Psoas muscle (tissue), 7 donors: ENCODE measurements at regions not wholly inside any gene's neighbourhood (a gene's known extent, or its start where the extent isn't known, plus 50 kb on each side); places are given as distances from the start of the nearest gene placed in this dataset.

Experiments used
- ATAC-seq, 4 donors: fragments of 200-7000 bp; cut with Tn5 transposase; one replicate each; pipeline ENCODE4 v1.9.1; 2020; ENCODE audit warnings: moderate library complexity in 3 of 4, mild to moderate bottlenecking in 2 of 4
- DNase-seq, 2 donors: peaks; one replicate each; pipeline ENCODE4 v3.0.0-alpha.2; 2020
- H3K27ac ChIP-seq: fragments of 200-600 bp; one replicate; pipeline ENCODE4 v1.8.0; 2022
- H3K27me3 ChIP-seq, 3 donors: fragments of 200-600 bp in 1 of 3; one replicate each; pipeline versions ENCODE4 v1.6.1 to v1.8.0; 2013 to 2022; ENCODE audit warnings: low read length in 2 of 3, mild to moderate bottlenecking in 2 of 3, moderate library complexity in 1 of 3; ENCODE audit not compliant: insufficient read depth in 3 of 3
- H3K36me3 ChIP-seq, 2 donors: fragments of 200-600 bp in 1 of 2; one replicate each; pipeline versions ENCODE4 v1.6.1 to v1.8.0; 2013 to 2022; ENCODE audit warnings: low read depth in 1 of 2, mild to moderate bottlenecking in 1 of 2, moderate library complexity in 1 of 2; ENCODE audit not compliant: insufficient read depth in 1 of 2
- H3K4me1 ChIP-seq: fragments of 200-600 bp; one replicate; pipeline ENCODE4 v1.8.0; 2022
- H3K4me3 ChIP-seq: fragments of 200-600 bp; one replicate; pipeline ENCODE4 v1.8.0; 2022; ENCODE audit warnings: mild to moderate bottlenecking
- H3K9me3 ChIP-seq: fragments of 200-600 bp; one replicate; pipeline ENCODE4 v1.8.0; 2022
- CTCF ChIP-seq: fragments of 200-600 bp; IDR thresholded peaks from one replicate; pipeline ENCODE4 v1.8.0; 2022; ENCODE audit warnings: antibody characterized with exemption
- WGBS, 3 donors: extraction: QIAGEN DNeasy Blood & Tissue Kit; methylation state at CpG; one replicate each; pipeline versions ENCODE4 v1.1.6 to v1.1.7; 2013; 5-methylcytosine and 5-hydroxymethylcytosine counted together
- intact Hi-C, 2 donors: fragments of 100-400 bp; cut with DNase I; formaldehyde crosslinking; loops; one replicate each; pipeline versions ENCODE4 v1.11.0 to v1.14.2; 2022
- donor health status: healthy with polysubstance abuse.
- donor health status: DM: no; HTN: no; CAD: no; lungs with moderate emphysema.
- donor health status: Bipolar disorder and iron deficiency.
- donor health status: healthy.
- donor health status: DM: yes; HTN: yes; CAD: no.
- donor health status: DM: no; HTN: no; CAD: no.
- donor health status: DM: yes; HTN: yes; CAD: no.

GRCh38 chr16:59320657-59321056 lies 586.5 kb upstream of the GOT2 start:
- intact Hi-C loops: no loop called here
- whole genome bisulfite sequencing, 3 donors: 72 to 79% (median 76%) methylated on average over 1 of the region's 1 CpG

GRCh38 chr16:59319871-59320270 lies 585.8 kb upstream of the GOT2 start:
- no peak for ATAC-seq
- H3K27me3 ChIP-seq: no peaks in the 10 kb centered on the region
- no peaks in the 10 kb centered on the region for H3K36me3 ChIP-seq
- no peak overlapping the region for H3K27ac ChIP-seq
- H3K4me1 ChIP-seq: no peaks in the 10 kb centered on the region
- TF ChIP-seq CTCF: no peak
- DNase-seq: no peak
- H3K4me3 ChIP-seq: no peak overlapping the region
- intact Hi-C loops: no loop called here
- 84 to 92% (median 86%) methylated on average over 3 of the region's 3 CpGs for WGBS, 3 donors
- no peaks in the 10 kb centered on the region for H3K9me3 ChIP-seq

More at GRCh38 chr16:59320657-59321056, 586.5 kb upstream of the GOT2 start:
- Histone ChIP-seq H3K9me3 (no peaks in the 10 kb centered on the region), H3K4me3 (no peak overlapping the region), H3K36me3 (no peaks in the 10 kb centered on the region), H3K27me3 (no peaks in the 10 kb centered on the region), H3K4me1 (no peaks in the 10 kb centered on the region), H3K27ac (no peak overlapping the region)
- DNase-seq (no peak), ATAC-seq (no peak)
- TF ChIP-seq CTCF: no peak

GRCh38 chr16:59305850-59306249 lies 571.7 kb upstream of the GOT2 start:
- TF ChIP-seq CTCF: no peak
- Histone ChIP-seq H3K27me3 (no peaks in the 10 kb centered on the region), H3K9me3 (no peaks in the 10 kb centered on the region), H3K36me3 (no peaks in the 10 kb centered on the region), H3K4me1 (no peaks in the 10 kb centered on the region), H3K4me3 (no peak overlapping the region), H3K27ac (no peak overlapping the region)
- intact Hi-C loops: no loop called here
- no peak for DNase-seq
- WGBS, 3 donors: 83 to 92% (median 85%) methylated on average over 4 of the region's 4 CpGs
- ATAC-seq: no peak

- no peaks in the 10 kb centered on the region for H3K36me3 ChIP-seq
- no peaks in the 10 kb centered on the region for H3K4me1 ChIP-seq
- intact Hi-C loops: no loop called here
- no peaks in the 10 kb centered on the region for H3K27me3 ChIP-seq
- ATAC-seq: no peak
- no peak overlapping the region for H3K27ac ChIP-seq
- WGBS, 3 donors: 58 to 65% (median 64%) methylated on average over 5 of the region's 5 CpGs
- no peak overlapping the region for H3K4me3 ChIP-seq
- DNase-seq: no peak
- TF ChIP-seq CTCF: no peak
- H3K9me3 ChIP-seq: no peaks in the 10 kb centered on the region
Observed at GRCh38 chr16:59296888-59297287, 562.8 kb upstream of the GOT2 start.

GRCh38 chr16:59295993-59296736 lies 562.0 kb upstream of the GOT2 start:
- 23 to 30% (median 28%) methylated on average over 5 of the region's 5 CpGs for WGBS, 3 donors
- no peaks in the 10 kb centered on the region for H3K27me3 ChIP-seq
- no peak for TF ChIP-seq CTCF
- H3K4me3 ChIP-seq: no peak overlapping the region
- no peaks in the 10 kb centered on the region for H3K9me3 ChIP-seq
- no peak overlapping the region for H3K27ac ChIP-seq
- DNase-seq: no peak
- no peak for ATAC-seq
- H3K4me1 ChIP-seq: no peaks in the 10 kb centered on the region
- no peaks in the 10 kb centered on the region for H3K36me3 ChIP-seq
- intact Hi-C loops: no loop called here
